ENCODE measurements at regions not wholly inside any gene's neighbourhood (a gene's known extent, or its start where the extent isn't known, plus 50 kb on each side); places are given as distances from the start of the nearest gene placed in this dataset.

- H3K4me3 ChIP-seq (ENCODE audit: low read length), result no peak overlapping the region
- intact Hi-C loops (cut with micrococcal nuclease), result no loop called here
- no peaks in the 10 kb centered on the region for H3K27me3 ChIP-seq (ENCODE audit: low read length)
- H3K9me2 ChIP-seq (replicated peaks; ENCODE audit: low read length), result no peaks in the 10 kb centered on the region
- H3K27ac ChIP-seq (ENCODE audit: low read length), result no peak overlapping the region
- ATAC-seq, result no peak
- no peaks in the 10 kb centered on the region for H3K79me2 ChIP-seq (ENCODE audit: low read length)
- no peaks in the 10 kb centered on the region for H3K36me3 ChIP-seq (ENCODE audit: low read depth, low read length)
- H3K4me2 ChIP-seq (ENCODE audit: low read length), result no peak overlapping the region
- BruUV-seq (replicated peaks), result no TSS peak
- H3K9ac ChIP-seq (ENCODE audit: low read length), result no peak overlapping the region
- no peaks in the 10 kb centered on the region for H4K20me1 ChIP-seq (ENCODE audit: low read length)
- no peaks in the 10 kb centered on the region for H3F3A ChIP-seq (ENCODE audit: low read length, unreplicated experiment)
- H3K4me1 ChIP-seq (ENCODE audit: insufficient read depth, low read length), result peaks cover 6% of the 10 kb centered on the region; the same call in 1 of the 2 replicates
- no peak for TF ChIP-seq EZH2phosphoT487 (IDR thresholded peaks at IDR 0.05; ENCODE audit: borderline replicate concordance, low read length)
- no peak for TF ChIP-seq EZH2 (IDR thresholded peaks at IDR 0.05; ENCODE audit: low read length, unreplicated experiment)
- no peak for TF ChIP-seq CTCF (conservative IDR thresholded peaks at IDR 0.05; ENCODE audit: low read depth, low read length)
- no peak for DNase-seq
- ChIA-PET POLR2A (ENCODE audit: unreplicated experiment) (no interaction called here), CTCF (no interaction called here)
- no peaks in the 10 kb centered on the region for H3K9me3 ChIP-seq (ENCODE audit: low read length)
- H2AFZ ChIP-seq (ENCODE audit: low read length), result no peak overlapping the region
Measured at GRCh38 chr5:111810112-111810511, 53.1 kb upstream of the NREP start.
